ENCODE measurements at regions not wholly inside any gene's neighbourhood (a gene's known extent, or its start where the extent isn't known, plus 50 kb on each side); places are given as distances from the start of the nearest gene placed in this dataset.

DNA sequence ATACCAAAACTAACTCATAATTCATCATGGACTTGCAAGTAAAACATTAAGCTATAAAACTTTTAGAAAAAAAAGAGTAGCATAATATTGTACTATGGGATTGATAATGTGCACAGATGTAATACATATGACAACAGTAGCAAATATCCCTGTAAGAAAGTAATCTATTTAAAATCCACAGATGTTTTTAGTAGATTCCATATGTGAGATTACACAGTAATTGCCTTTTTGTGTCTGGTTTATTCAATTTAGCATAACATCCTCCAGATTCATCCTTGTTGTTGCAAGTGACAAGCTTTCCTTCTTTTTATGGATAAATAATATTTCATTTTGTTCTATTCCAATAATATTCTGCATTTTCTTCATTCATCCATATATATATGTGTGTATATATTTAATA, 278.2 kb upstream of the LRRTM4 start:
- TF ChIP-seq, protein P1, sequence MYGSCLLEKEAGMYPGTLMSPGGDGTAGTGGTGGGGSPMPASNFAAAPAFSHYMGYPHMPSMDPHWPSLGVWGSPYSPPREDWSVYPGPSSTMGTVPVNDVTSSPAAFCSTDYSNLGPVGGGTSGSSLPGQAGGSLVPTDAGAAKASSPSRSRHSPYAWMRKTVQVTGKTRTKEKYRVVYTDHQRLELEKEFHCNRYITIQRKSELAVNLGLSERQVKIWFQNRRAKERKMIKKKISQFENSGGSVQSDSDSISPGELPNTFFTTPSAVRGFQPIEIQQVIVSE (CRISPR knock-in tag; IDR thresholded peaks at IDR 0.05; ENCODE audit: borderline replicate concordance): no peak
- TF ChIP-seq HMGA2 (CRISPR knock-in tag; IDR thresholded peaks at IDR 0.05): 0 out of 2 replicates have a peak, but pooled peaks have one; percentile 60
- CTCF ChIA-PET: no interaction called here

DNA sequence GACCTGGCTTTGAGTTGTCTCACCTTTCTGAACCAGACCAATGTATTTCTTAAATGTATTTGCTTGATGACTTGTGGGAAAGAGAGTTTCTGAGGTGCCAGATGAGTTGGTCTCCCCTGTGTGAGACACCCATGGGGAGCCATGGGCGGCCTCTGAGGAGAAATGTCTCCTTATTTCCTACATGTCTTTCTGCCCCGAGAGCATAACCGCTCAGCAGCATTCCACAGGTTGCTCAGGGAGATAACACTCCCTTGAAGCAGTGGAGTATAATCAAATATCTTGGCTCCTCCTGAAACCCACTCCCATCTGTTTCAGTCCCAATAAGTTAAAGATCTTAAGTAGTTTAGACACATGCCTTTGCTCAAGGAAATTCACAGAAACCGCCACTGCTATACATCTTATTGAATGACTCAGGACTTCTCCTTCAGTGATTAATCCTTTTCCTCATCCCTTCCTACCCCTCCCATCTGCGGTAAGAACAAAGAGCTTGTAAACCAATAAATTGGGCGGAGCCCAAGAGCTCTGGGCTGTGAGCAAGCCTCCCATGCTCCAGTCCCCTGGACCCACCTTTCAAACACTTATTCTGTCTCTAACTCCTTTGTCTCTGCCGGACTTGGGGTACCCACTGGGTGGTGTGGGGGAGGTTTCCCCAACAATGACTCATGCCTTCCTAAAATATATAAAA, 285.5 kb upstream of the LRRTM4 start:
- peaks cover 3% of the 10 kb centered on the region; the same call in 1 of the 2 replicates for H3K27me3 Mint-ChIP-seq (ENCODE audit: low read depth)
- peaks cover 19% of the 10 kb centered on the region for H3K36me3 Mint-ChIP-seq
- H3K4me3 Mint-ChIP-seq: no peak overlapping the region
- ChIA-PET CTCF (no interaction called here), POLR2A (no interaction called here)
- TF ChIP-seq ZNF396 (CRISPR knock-in tag; IDR thresholded peaks at IDR 0.05; ENCODE audit: borderline replicate concordance): no peak
- TF ChIP-seq GABPB1 (CRISPR knock-in tag; IDR thresholded peaks at IDR 0.05): no peak
- no peak for TF ChIP-seq ETV6 (CRISPR knock-in tag; IDR thresholded peaks at IDR 0.05)
- TF ChIP-seq TEAD1 (CRISPR knock-in tag; IDR thresholded peaks at IDR 0.05): no peak
- TF ChIP-seq, protein P2, sequence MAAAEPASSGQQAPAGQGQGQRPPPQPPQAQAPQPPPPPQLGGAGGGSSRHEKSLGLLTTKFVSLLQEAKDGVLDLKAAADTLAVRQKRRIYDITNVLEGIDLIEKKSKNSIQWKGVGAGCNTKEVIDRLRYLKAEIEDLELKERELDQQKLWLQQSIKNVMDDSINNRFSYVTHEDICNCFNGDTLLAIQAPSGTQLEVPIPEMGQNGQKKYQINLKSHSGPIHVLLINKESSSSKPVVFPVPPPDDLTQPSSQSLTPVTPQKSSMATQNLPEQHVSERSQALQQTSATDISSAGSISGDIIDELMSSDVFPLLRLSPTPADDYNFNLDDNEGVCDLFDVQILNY (CRISPR knock-in tag; IDR thresholded peaks at IDR 0.05): no peak
- TF ChIP-seq, protein P3, sequence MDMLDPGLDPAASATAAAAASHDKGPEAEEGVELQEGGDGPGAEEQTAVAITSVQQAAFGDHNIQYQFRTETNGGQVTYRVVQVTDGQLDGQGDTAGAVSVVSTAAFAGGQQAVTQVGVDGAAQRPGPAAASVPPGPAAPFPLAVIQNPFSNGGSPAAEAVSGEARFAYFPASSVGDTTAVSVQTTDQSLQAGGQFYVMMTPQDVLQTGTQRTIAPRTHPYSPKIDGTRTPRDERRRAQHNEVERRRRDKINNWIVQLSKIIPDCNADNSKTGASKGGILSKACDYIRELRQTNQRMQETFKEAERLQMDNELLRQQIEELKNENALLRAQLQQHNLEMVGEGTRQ (CRISPR knock-in tag; IDR thresholded peaks at IDR 0.05): no peak
- no peak for TF ChIP-seq IRF2 (CRISPR knock-in tag; IDR thresholded peaks at IDR 0.05; ENCODE audit: borderline replicate concordance, low read depth)
- TF ChIP-seq, protein P4, sequence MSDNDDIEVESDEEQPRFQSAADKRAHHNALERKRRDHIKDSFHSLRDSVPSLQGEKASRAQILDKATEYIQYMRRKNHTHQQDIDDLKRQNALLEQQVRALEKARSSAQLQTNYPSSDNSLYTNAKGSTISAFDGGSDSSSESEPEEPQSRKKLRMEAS (CRISPR knock-in tag; IDR thresholded peaks at IDR 0.05): no peak
- TF ChIP-seq SMAD3 (CRISPR knock-in tag; IDR thresholded peaks at IDR 0.05; ENCODE audit: borderline replicate concordance): no peak
- TF ChIP-seq, protein P5, sequence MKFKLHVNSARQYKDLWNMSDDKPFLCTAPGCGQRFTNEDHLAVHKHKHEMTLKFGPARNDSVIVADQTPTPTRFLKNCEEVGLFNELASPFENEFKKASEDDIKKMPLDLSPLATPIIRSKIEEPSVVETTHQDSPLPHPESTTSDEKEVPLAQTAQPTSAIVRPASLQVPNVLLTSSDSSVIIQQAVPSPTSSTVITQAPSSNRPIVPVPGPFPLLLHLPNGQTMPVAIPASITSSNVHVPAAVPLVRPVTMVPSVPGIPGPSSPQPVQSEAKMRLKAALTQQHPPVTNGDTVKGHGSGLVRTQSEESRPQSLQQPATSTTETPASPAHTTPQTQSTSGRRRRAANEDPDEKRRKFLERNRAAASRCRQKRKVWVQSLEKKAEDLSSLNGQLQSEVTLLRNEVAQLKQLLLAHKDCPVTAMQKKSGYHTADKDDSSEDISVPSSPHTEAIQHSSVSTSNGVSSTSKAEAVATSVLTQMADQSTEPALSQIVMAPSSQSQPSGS (CRISPR knock-in tag; IDR thresholded peaks at IDR 0.05; ENCODE audit: borderline replicate concordance, low read depth): no peak
- no peak for TF ChIP-seq ZNF219 (CRISPR knock-in tag; IDR thresholded peaks at IDR 0.05; ENCODE audit: borderline replicate concordance)
- no peak for TF ChIP-seq CREM (CRISPR knock-in tag; IDR thresholded peaks at IDR 0.05)
- TF ChIP-seq, protein P6, sequence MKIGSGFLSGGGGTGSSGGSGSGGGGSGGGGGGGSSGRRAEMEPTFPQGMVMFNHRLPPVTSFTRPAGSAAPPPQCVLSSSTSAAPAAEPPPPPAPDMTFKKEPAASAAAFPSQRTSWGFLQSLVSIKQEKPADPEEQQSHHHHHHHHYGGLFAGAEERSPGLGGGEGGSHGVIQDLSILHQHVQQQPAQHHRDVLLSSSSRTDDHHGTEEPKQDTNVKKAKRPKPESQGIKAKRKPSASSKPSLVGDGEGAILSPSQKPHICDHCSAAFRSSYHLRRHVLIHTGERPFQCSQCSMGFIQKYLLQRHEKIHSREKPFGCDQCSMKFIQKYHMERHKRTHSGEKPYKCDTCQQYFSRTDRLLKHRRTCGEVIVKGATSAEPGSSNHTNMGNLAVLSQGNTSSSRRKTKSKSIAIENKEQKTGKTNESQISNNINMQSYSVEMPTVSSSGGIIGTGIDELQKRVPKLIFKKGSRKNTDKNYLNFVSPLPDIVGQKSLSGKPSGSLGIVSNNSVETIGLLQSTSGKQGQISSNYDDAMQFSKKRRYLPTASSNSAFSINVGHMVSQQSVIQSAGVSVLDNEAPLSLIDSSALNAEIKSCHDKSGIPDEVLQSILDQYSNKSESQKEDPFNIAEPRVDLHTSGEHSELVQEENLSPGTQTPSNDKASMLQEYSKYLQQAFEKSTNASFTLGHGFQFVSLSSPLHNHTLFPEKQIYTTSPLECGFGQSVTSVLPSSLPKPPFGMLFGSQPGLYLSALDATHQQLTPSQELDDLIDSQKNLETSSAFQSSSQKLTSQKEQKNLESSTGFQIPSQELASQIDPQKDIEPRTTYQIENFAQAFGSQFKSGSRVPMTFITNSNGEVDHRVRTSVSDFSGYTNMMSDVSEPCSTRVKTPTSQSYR (CRISPR knock-in tag; IDR thresholded peaks at IDR 0.05): no peak
- TF ChIP-seq, protein P7, sequence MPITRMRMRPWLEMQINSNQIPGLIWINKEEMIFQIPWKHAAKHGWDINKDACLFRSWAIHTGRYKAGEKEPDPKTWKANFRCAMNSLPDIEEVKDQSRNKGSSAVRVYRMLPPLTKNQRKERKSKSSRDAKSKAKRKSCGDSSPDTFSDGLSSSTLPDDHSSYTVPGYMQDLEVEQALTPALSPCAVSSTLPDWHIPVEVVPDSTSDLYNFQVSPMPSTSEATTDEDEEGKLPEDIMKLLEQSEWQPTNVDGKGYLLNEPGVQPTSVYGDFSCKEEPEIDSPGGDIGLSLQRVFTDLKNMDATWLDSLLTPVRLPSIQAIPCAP (CRISPR knock-in tag; IDR thresholded peaks at IDR 0.05): no peak
- TF ChIP-seq TCF7 (CRISPR knock-in tag; IDR thresholded peaks at IDR 0.05; ENCODE audit: low read depth): no peak
- TF ChIP-seq, protein P8, sequence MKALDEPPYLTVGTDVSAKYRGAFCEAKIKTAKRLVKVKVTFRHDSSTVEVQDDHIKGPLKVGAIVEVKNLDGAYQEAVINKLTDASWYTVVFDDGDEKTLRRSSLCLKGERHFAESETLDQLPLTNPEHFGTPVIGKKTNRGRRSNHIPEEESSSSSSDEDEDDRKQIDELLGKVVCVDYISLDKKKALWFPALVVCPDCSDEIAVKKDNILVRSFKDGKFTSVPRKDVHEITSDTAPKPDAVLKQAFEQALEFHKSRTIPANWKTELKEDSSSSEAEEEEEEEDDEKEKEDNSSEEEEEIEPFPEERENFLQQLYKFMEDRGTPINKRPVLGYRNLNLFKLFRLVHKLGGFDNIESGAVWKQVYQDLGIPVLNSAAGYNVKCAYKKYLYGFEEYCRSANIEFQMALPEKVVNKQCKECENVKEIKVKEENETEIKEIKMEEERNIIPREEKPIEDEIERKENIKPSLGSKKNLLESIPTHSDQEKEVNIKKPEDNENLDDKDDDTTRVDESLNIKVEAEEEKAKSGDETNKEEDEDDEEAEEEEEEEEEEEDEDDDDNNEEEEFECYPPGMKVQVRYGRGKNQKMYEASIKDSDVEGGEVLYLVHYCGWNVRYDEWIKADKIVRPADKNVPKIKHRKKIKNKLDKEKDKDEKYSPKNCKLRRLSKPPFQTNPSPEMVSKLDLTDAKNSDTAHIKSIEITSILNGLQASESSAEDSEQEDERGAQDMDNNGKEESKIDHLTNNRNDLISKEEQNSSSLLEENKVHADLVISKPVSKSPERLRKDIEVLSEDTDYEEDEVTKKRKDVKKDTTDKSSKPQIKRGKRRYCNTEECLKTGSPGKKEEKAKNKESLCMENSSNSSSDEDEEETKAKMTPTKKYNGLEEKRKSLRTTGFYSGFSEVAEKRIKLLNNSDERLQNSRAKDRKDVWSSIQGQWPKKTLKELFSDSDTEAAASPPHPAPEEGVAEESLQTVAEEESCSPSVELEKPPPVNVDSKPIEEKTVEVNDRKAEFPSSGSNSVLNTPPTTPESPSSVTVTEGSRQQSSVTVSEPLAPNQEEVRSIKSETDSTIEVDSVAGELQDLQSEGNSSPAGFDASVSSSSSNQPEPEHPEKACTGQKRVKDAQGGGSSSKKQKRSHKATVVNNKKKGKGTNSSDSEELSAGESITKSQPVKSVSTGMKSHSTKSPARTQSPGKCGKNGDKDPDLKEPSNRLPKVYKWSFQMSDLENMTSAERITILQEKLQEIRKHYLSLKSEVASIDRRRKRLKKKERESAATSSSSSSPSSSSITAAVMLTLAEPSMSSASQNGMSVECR (CRISPR knock-in tag; IDR thresholded peaks at IDR 0.05; ENCODE audit: borderline replicate concordance): no peak
- TF ChIP-seq JUN (CRISPR knock-in tag; IDR thresholded peaks at IDR 0.05): no peak
- no peak for TF ChIP-seq NR3C1 (CRISPR knock-in tag; conservative IDR thresholded peaks at IDR 0.05; ENCODE audit: low read depth)
- H3K4me1 Mint-ChIP-seq: peaks cover 19% of the 10 kb centered on the region
- DNase-seq (ENCODE audit: low spot score) (no peak), ATAC-seq (no peak)
- H3K27ac Mint-ChIP-seq: no peak overlapping the region
- peaks cover 45% of the 10 kb centered on the region for H3K9me3 Mint-ChIP-seq

More for the DNA sequence above, 278.2 kb upstream of the LRRTM4 start:
- Mint-ChIP-seq H3K27me3 (ENCODE audit: low read depth) (no peaks in the 10 kb centered on the region), H3K4me3 (no peak overlapping the region), H3K36me3 (peaks cover 5% of the 10 kb centered on the region; the same call in 1 of the 2 replicates), H3K27ac (no peak overlapping the region), H3K9me3 (peaks cover 11% of the 10 kb centered on the region), H3K4me1 (peaks cover 14% of the 10 kb centered on the region)
- ATAC-seq (no peak), DNase-seq (ENCODE audit: low spot score) (no peak)
- POLR2A ChIA-PET: no interaction called here
